Ovary (tissue), 3 donors: ENCODE measurements at regions not wholly inside any gene's neighbourhood (a gene's known extent, or its start where the extent isn't known, plus 50 kb on each side); places are given as distances from the start of the nearest gene placed in this dataset.

Experiments
- CTCF ChIP-seq, 3 donors: fragments of 450-650 bp in 2 of 3; fragments of 200-600 bp in 1 of 3; IDR thresholded peaks; one replicate each; pipeline versions ENCODE4 v1.5.1 to v1.8.0; 2016 to 2022; ENCODE audit warnings: antibody characterized with exemption in 3 of 3, mild to moderate bottlenecking in 1 of 3
- POLR2A ChIP-seq: fragments of 450-650 bp; IDR thresholded peaks from one replicate; pipeline ENCODE4 v1.6.1; 2017; ENCODE audit warnings: antibody characterized with exemption, mild to moderate bottlenecking, moderate library complexity
- donor health status: DM: no; HTN: no; CAD: no.

DNA sequence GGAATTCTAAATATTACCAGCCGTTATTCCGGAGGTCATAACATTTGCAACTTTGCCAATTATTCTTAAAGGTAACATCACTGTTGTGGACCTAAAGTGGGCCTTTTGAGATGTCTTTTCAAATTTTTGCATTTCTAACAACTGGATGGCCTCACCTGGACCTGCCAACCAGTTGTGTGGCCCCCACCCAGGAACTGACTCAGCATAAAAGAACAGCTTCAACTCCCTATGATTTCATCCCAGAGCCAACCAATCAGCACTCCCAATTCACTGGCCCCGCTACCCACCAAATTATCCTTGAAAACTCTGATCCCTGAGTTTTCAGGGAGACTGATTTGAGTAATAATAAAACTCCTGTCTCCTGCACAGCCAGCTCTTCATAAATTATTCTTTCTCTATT is 489.7 kb upstream of the LMCD1 start:
- TF ChIP-seq CTCF (IDR thresholded peaks at IDR 0.05): no peak
- TF ChIP-seq POLR2A: no peak
